Fibroblast of lung (primary cell): ENCODE measurements at regions not wholly inside any gene's neighbourhood (a gene's known extent, or its start where the extent isn't known, plus 50 kb on each side); places are given as distances from the start of the nearest gene placed in this dataset.

Experiments
- EZH2 ChIP-seq: IDR thresholded peaks from 2 replicates; pipeline ENCODE4 v1.5.1; 2012; ENCODE audit warnings: low read length, control low read depth, mild to moderate bottlenecking; ENCODE audit errors: missing control alignments
- TF ChIP-seq, protein P1 (sequence below), 2 donors: IDR thresholded peaks in 1 of 2; conservative IDR thresholded peaks in 1 of 2; 1 replicate in 1 of 2; 2 replicates in 1 of 2; pipeline ENCODE4 v1.5.1; 2011 to 2012; ENCODE audit warnings: low read length in 2 of 2, control low read depth in 1 of 2, inconsistent platforms in 1 of 2, low read depth in 1 of 2, mild to moderate bottlenecking in 1 of 2

DNA sequence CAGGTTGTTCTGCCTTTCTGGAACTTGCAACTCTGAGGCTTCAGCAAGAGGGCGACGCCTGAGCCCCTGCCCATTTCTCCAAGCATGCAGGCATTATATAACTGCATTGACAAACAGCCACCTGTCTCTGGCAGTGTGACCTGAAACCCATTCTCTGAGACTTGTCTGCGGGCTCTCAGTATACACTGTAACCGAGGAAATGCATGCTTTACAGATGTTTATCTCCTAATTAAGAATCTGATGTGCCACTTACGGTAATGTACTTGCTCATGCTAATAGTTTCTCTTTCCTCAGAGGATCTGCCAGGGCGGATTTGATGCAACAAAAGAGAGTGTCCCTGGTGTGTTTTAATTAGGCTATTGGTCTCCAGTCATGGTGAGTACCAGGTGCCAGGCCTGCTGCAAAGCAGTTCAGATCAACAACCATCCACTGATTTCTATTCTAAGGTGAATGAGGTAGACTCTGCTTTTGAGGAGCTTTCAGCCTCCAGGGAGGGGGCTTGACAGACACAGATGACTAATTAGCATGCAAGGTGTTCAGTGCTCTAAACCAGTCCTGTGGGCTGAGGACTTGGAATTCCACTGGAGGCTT, 593.7 kb upstream of the KLF4 start:
- TF ChIP-seq, protein P1, sequence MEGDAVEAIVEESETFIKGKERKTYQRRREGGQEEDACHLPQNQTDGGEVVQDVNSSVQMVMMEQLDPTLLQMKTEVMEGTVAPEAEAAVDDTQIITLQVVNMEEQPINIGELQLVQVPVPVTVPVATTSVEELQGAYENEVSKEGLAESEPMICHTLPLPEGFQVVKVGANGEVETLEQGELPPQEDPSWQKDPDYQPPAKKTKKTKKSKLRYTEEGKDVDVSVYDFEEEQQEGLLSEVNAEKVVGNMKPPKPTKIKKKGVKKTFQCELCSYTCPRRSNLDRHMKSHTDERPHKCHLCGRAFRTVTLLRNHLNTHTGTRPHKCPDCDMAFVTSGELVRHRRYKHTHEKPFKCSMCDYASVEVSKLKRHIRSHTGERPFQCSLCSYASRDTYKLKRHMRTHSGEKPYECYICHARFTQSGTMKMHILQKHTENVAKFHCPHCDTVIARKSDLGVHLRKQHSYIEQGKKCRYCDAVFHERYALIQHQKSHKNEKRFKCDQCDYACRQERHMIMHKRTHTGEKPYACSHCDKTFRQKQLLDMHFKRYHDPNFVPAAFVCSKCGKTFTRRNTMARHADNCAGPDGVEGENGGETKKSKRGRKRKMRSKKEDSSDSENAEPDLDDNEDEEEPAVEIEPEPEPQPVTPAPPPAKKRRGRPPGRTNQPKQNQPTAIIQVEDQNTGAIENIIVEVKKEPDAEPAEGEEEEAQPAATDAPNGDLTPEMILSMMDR (conservative IDR thresholded peaks at IDR 0.05 in 1 of 2, IDR thresholded peaks at IDR 0.05 in 1 of 2; ENCODE audit: low read depth in 1 of 2, low read length in 2 of 2): no peak
- TF ChIP-seq EZH2: no peak
